ENCODE measurements at regions not wholly inside any gene's neighbourhood (a gene's known extent, or its start where the extent isn't known, plus 50 kb on each side); places are given as distances from the start of the nearest gene placed in this dataset.

GRCh38 chr10:50987934-50988333 lies 86.4 kb upstream of the PRKG1 start:
- TF ChIP-seq, protein P1, sequence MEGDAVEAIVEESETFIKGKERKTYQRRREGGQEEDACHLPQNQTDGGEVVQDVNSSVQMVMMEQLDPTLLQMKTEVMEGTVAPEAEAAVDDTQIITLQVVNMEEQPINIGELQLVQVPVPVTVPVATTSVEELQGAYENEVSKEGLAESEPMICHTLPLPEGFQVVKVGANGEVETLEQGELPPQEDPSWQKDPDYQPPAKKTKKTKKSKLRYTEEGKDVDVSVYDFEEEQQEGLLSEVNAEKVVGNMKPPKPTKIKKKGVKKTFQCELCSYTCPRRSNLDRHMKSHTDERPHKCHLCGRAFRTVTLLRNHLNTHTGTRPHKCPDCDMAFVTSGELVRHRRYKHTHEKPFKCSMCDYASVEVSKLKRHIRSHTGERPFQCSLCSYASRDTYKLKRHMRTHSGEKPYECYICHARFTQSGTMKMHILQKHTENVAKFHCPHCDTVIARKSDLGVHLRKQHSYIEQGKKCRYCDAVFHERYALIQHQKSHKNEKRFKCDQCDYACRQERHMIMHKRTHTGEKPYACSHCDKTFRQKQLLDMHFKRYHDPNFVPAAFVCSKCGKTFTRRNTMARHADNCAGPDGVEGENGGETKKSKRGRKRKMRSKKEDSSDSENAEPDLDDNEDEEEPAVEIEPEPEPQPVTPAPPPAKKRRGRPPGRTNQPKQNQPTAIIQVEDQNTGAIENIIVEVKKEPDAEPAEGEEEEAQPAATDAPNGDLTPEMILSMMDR (IDR thresholded peaks at IDR 0.05; ENCODE audit: insufficient read depth, low read length, poor library complexity, severe bottlenecking) = no peak
- no peak for TF ChIP-seq EZH2phosphoT487 (conservative IDR thresholded peaks at IDR 0.05; ENCODE audit: low read length)

Data from SU-DHL-6 (cell line).